ENCODE measurements at regions not wholly inside any gene's neighbourhood (a gene's known extent, or its start where the extent isn't known, plus 50 kb on each side); places are given as distances from the start of the nearest gene placed in this dataset.
"Not testable (repeated sequence)": the region's sequence is repeated elsewhere in the genome, so short reads cannot be mapped to it uniquely, and the experiment has no call there.

DNA sequence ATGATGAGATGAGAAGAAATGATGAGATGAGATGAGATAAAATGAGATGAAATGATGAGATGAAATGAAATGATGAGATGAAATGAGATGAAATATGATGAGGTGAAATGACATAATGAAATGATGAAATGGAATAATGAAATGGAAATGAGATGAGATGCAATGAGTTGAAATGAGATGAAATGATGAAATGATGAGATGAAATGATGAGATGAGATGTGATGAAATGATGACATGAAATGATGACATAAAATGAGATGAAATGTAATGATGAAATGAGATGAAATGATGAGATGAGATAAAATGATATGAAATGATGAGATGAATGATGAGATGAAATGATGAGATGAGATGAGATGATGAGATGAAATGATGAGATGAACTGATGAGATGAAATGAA, 340.2 kb upstream of the PLGLB1 start:
- intact Hi-C loops (cut with micrococcal nuclease; ENCODE audit: unreplicated experiment); H3K9me3 Mint-ChIP-seq (ENCODE audit: low read depth, unreplicated experiment); H3K36me3 Mint-ChIP-seq (ENCODE audit: insufficient read depth, unreplicated experiment); CTCF ChIA-PET; BruUV-seq (replicated peaks); H3K27ac Mint-ChIP-seq (ENCODE audit: unreplicated experiment); H3K4me3 Mint-ChIP-seq (ENCODE audit: low read depth, unreplicated experiment); H3K4me1 Mint-ChIP-seq (ENCODE audit: low read depth, unreplicated experiment); H3K27me3 Mint-ChIP-seq (ENCODE audit: unreplicated experiment); DNase-seq: not testable (repeated sequence)

DNA sequence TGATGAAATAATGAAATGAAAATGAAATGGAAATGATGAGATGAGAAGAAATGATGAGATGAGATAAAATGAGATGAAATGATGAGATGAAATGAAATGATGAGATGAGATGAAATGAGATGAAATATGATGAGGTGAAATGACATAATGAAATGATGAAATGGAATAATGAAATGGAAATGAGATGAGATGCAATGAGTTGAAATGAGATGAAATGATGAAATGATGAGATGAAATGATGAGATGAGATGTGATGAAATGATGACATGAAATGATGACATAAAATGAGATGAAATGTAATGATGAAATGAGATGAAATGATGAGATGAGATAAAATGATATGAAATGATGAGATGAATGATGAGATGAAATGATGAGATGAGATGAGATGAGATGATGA, 342.7 kb upstream of the PLGLB1 start:
- H3K4me3 Mint-ChIP-seq (ENCODE audit: low read depth, unreplicated experiment); CTCF ChIA-PET; DNase-seq; H3K36me3 Mint-ChIP-seq (ENCODE audit: insufficient read depth, unreplicated experiment); H3K4me1 Mint-ChIP-seq (ENCODE audit: low read depth, unreplicated experiment); BruUV-seq (replicated peaks); H3K9me3 Mint-ChIP-seq (ENCODE audit: low read depth, unreplicated experiment); intact Hi-C loops (cut with micrococcal nuclease; ENCODE audit: unreplicated experiment); H3K27me3 Mint-ChIP-seq (ENCODE audit: unreplicated experiment); H3K27ac Mint-ChIP-seq (ENCODE audit: unreplicated experiment): not testable (repeated sequence)

DNA sequence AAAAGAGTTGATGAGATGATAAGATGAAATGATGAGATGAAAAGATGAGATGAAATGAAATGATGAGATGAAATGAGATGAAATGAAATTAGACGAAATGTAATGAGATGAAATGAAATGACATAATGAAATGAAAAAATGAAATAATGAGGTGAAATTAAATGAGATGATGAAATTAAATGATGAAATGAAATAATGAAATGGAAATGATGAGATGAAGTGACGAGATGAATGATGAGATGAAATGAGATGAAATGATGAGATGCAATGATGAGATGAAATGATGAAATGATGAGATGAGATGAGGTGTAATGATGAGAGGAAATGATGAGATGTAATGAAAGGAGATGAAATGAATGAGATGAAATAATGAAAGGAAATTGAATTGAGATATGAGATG, 343.4 kb upstream of the PLGLB1 start:
- CTCF ChIA-PET; H3K27ac Mint-ChIP-seq (ENCODE audit: unreplicated experiment); H3K36me3 Mint-ChIP-seq (ENCODE audit: insufficient read depth, unreplicated experiment); BruUV-seq (replicated peaks); DNase-seq; H3K4me1 Mint-ChIP-seq (ENCODE audit: low read depth, unreplicated experiment); H3K9me3 Mint-ChIP-seq (ENCODE audit: low read depth, unreplicated experiment); H3K4me3 Mint-ChIP-seq (ENCODE audit: low read depth, unreplicated experiment); H3K27me3 Mint-ChIP-seq (ENCODE audit: unreplicated experiment); intact Hi-C loops (cut with micrococcal nuclease; ENCODE audit: unreplicated experiment): not testable (repeated sequence)

- H3K27me3 Mint-ChIP-seq (ENCODE audit: unreplicated experiment); H3K4me1 Mint-ChIP-seq (ENCODE audit: low read depth, unreplicated experiment); CTCF ChIA-PET; H3K36me3 Mint-ChIP-seq (ENCODE audit: insufficient read depth, unreplicated experiment); H3K27ac Mint-ChIP-seq (ENCODE audit: unreplicated experiment); DNase-seq; H3K4me3 Mint-ChIP-seq (ENCODE audit: low read depth, unreplicated experiment); BruUV-seq (replicated peaks); intact Hi-C loops (cut with micrococcal nuclease; ENCODE audit: unreplicated experiment); H3K9me3 Mint-ChIP-seq (ENCODE audit: low read depth, unreplicated experiment): not testable (repeated sequence)
Observed at GRCh38 chr2:87386063-87386560, 361.8 kb upstream of the PLGLB2 start.

DNA sequence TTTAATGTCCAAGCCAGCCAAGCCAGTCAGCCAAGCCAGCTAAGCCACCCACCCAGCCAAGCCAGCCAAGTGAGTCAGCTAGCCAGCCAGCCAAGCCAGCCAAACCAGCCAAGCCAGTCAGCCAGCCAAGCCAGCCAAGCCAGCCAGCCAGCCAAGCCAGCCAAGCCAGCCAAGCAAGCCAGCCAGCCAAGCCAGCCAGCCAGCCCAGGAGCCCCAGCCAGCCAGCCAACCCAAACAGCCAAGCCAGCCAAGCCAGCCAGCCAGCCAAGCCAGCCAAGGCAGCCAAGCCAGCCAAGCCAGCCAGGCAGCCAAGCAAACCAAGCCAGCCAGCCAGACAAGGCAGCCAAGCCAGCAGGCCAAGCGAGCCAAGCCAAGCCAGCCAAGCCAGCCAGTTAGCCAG, 352.1 kb upstream of the PLGLB2 start:
- peak; percentile 47 for DNase-seq
- BruUV-seq (replicated peaks); CTCF ChIA-PET; H3K27me3 Mint-ChIP-seq (ENCODE audit: unreplicated experiment); H3K36me3 Mint-ChIP-seq (ENCODE audit: insufficient read depth, unreplicated experiment); H3K4me3 Mint-ChIP-seq (ENCODE audit: low read depth, unreplicated experiment); H3K27ac Mint-ChIP-seq (ENCODE audit: unreplicated experiment); H3K4me1 Mint-ChIP-seq (ENCODE audit: low read depth, unreplicated experiment); H3K9me3 Mint-ChIP-seq (ENCODE audit: low read depth, unreplicated experiment); intact Hi-C loops (cut with micrococcal nuclease; ENCODE audit: unreplicated experiment): not testable (repeated sequence)

DNA sequence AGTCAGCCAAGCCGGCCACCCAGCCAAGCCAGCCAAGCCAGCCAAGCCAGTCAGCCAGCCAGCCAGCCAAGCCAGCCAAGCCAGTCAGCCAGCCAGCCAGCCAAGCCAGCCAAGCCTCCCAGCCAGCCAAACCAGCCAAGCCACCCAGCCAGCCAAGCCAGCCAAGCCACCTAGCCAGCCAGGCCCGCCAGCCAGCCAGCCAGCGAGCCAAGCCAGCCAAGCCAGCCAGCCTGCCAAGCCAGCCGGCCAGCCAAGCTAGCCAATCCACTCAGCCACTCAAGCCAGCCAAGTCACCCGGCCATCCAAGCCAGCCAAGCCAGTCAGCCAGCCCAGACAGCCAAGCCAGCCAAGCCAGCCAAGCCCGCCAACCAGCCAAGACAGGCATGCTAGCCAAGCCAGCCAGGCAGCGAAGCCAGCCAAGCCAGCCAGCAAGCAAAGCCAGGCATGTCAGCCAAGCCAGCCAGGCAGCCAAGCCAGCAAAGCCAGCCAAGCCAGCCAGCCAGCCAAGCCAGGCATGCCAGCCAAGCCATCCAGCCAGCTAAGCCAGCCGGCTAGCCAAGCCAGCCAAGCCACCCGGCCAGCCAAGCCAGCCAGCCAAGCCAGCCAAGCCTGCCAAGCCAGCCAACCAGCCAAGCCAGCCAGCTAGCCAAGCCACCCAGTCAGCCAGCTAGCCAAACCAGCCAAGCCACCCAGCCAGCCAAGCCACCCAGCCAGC, 351.2 kb upstream of the PLGLB2 start:
- H3K36me3 Mint-ChIP-seq (ENCODE audit: insufficient read depth, unreplicated experiment); DNase-seq; BruUV-seq (replicated peaks); CTCF ChIA-PET; H3K4me3 Mint-ChIP-seq (ENCODE audit: low read depth, unreplicated experiment); H3K9me3 Mint-ChIP-seq (ENCODE audit: low read depth, unreplicated experiment); H3K27me3 Mint-ChIP-seq (ENCODE audit: unreplicated experiment); intact Hi-C loops (cut with micrococcal nuclease; ENCODE audit: unreplicated experiment); H3K4me1 Mint-ChIP-seq (ENCODE audit: low read depth, unreplicated experiment); H3K27ac Mint-ChIP-seq (ENCODE audit: unreplicated experiment): not testable (repeated sequence)

DNA sequence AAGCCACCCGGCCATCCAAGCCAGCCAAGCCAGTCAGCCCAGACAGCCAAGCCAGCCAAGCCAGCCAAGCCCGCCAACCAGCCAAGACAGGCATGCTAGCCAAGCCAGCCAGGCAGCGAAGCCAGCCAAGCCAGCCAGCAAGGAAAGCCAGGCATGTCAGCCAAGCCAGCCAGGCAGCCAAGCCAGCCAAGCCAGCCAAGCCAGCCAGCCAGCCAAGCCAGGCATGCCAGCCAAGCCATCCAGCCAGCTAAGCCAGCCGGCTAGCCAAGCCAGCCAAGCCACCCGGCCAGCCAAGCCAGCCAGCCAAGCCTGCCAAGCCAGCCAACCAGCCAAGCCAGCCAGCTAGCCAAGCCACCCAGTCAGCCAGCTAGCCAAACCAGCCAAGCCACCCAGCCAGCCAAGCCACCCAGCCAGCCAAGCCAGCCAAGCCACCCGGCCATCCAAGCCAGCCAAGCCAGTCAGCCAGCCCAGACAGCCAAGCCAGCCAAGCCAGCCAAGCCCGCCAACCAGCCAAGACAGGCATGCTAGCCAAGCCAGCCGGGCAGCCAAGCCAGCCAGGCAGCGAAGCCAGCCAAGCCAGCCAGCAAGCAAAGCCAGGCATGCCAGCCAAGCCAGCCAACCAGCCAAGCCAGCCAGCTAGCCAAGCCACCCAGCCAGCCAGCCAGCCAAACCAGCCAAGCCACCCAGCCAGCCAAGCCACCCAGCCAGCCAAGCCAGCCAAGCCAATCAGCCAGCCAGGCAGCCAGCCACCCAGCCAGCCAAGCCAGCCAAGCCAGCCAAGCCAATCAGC, 350.4 kb upstream of the PLGLB2 start:
- H3K4me3 Mint-ChIP-seq (ENCODE audit: low read depth, unreplicated experiment); H3K36me3 Mint-ChIP-seq (ENCODE audit: insufficient read depth, unreplicated experiment); DNase-seq; intact Hi-C loops (cut with micrococcal nuclease; ENCODE audit: unreplicated experiment); H3K27ac Mint-ChIP-seq (ENCODE audit: unreplicated experiment); BruUV-seq (replicated peaks); H3K27me3 Mint-ChIP-seq (ENCODE audit: unreplicated experiment); H3K4me1 Mint-ChIP-seq (ENCODE audit: low read depth, unreplicated experiment); H3K9me3 Mint-ChIP-seq (ENCODE audit: low read depth, unreplicated experiment); CTCF ChIA-PET: not testable (repeated sequence)

DNA sequence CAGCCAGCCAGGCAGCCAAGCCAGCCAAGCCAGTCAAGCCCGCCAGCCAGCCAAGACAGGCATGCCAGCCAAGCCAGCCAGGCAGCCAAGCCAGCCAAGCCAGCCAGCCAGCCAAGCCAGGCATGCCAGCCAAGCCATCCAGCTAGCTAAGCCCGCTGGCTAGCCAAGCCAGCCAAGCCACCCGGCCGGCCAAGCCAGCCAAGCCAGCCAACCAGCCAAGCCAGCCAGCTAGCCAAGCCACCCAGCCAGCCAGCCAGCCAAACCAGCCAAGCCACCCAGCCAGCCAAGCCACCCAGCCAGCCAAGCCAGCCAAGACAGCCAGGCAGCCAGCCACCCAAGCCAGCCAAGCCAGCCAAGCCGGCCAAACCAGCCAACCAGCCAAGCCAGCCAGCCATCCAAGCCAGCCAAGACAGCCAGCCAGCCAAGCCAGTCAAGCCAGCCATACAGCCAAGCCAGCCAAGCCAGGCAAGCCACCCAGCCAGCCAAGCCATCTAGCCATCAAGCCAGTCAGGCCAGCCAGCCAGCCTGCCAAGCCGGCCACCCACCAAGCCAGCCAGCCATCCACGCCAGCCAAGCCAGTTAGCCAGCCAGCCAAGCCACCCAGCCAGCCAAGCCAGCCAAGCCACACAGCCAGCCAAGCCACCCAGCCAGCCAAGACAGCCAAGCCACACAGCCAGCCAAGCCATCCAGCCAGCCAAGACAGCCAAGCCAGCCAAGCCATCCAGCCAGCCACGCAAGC, 349.2 kb upstream of the PLGLB2 start:
- H3K27ac Mint-ChIP-seq (ENCODE audit: unreplicated experiment); intact Hi-C loops (cut with micrococcal nuclease; ENCODE audit: unreplicated experiment); CTCF ChIA-PET; BruUV-seq (replicated peaks); H3K27me3 Mint-ChIP-seq (ENCODE audit: unreplicated experiment); H3K4me1 Mint-ChIP-seq (ENCODE audit: low read depth, unreplicated experiment); H3K9me3 Mint-ChIP-seq (ENCODE audit: low read depth, unreplicated experiment); H3K36me3 Mint-ChIP-seq (ENCODE audit: insufficient read depth, unreplicated experiment); DNase-seq; H3K4me3 Mint-ChIP-seq (ENCODE audit: low read depth, unreplicated experiment): not testable (repeated sequence)

Data from Calu3 (cell line).